ENCODE measurements at regions not wholly inside any gene's neighbourhood (a gene's known extent, or its start where the extent isn't known, plus 50 kb on each side); places are given as distances from the start of the nearest gene placed in this dataset.

DNA sequence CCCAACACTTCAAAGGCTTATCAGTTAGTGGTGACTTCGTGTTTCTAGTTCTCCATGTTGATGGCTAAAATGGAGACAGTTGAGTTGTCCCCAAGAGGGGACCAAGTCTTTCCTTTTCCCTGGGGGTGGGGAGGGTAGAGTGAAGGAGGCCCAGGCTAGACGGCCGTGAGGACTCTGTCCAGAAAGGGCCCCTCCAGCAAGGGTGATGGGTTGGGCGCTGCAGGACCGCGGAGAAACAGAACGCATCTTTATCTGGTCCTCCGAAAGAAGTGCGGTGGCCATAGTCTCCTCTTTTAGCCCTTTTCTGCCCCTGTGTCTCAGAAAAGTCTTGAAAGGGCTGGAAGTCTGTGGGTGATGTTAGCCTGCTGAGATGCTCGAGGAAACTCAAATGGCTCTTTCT, 153.2 kb downstream of the GLI2 start:
- FAIRE-seq = no peak
- DNase-seq (ENCODE audit: insufficient read length, low spot score) = no peak
- no peak for TF ChIP-seq POLR2A (IDR thresholded peaks at IDR 0.05; ENCODE audit: low read depth, low read length)

- no peak for DNase-seq (ENCODE audit: insufficient read length, low spot score)
- FAIRE-seq = no peak
- TF ChIP-seq POLR2AphosphoS5 (IDR thresholded peaks at IDR 0.05; ENCODE audit: low read depth, low read length) = no peak
- no peak for TF ChIP-seq SPI1 (IDR thresholded peaks at IDR 0.05; ENCODE audit: low read depth, low read length)
- no peak for TF ChIP-seq POLR2A (IDR thresholded peaks at IDR 0.05; ENCODE audit: low read depth, low read length)
- TF ChIP-seq PAX5 (IDR thresholded peaks at IDR 0.05; ENCODE audit: insufficient read depth, low read length, severe bottlenecking) = no peak
- no peak for TF ChIP-seq TAF1 (IDR thresholded peaks at IDR 0.05; ENCODE audit: low read depth, low read length)
- TF ChIP-seq POU2F2 (IDR thresholded peaks at IDR 0.05; ENCODE audit: low read depth, low read length) = no peak
Observed at GRCh38 chr2:120889936-120890335, 154.3 kb downstream of the GLI2 start.

DNA sequence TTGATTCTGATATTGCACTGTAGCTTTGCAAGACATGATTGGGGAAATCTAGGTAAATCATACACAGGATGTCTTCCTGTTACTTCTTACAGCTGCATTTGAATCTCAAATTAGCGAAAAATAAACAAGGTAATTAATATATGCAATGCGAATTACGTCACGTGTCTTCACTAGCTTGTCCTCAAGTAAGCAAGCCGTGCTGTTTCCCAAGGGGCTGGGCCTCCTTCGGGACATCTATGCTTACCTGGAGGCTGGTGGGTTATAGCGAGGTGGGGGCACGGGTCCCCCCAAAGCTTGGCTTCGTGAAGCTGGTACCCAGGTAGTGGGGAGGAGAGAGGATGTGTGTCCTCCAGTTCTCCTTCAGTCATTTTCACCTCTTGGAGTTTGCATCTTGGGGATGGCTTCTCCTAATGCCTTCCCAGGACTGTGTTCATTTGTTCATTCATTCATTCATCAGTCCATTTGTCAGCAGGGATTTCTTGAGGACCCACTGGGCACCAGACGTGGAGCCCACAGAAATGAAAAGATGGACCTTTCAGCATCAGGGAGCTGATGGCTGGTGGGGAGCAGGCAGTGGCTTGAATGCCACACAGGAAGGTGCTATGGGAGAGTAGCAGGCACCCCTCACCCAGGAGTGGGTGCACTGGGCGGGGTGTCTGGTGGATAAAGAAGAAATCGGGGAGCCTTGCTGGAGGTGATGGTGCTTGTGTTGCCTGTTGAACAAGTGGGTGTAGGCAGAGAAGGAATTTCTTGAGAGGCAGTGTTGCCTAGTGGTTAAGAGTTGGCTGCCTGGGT, 155.1 kb downstream of the GLI2 start:
- DNase-seq (ENCODE audit: insufficient read length, low spot score) (no peak), FAIRE-seq (no peak)

DNA sequence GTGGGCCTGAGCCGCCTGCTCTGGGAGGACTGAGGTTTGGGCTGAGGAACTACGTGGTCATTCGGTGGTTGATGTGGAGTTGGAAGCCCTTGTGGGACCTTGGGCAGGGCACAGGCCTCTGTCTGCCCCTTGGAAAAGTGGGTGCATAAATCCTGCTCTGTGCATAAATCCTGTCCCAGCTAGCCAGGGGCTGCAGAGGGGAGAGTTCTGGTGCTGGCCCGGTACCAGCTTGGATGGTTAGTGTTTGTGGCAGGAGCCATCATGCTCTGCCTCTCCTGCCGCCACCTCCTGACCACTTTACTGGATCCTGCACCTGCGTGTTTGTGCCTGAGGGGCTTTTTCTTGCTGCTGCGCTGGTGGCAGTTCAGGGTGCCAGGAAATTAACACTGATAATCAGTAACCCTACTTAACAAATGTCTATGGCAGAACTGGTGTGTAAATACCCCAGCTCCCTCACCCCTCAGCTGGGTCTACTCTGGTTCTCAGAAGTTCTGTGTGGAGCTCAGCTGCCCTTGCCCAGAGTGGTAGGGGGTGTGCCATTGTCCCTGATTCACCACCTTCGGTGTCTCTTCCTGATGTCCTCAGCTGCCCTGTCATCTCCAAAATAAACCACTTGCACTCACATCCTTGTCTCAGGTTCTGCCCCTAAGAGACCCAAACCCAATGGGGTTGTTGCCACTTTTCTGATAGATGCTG, 156.8 kb downstream of the GLI2 start:
- DNase-seq (ENCODE audit: insufficient read length, low spot score) = no peak
- TF ChIP-seq POLR2AphosphoS5 (IDR thresholded peaks at IDR 0.05; ENCODE audit: low read depth, low read length) (no peak), TAF1 (IDR thresholded peaks at IDR 0.05; ENCODE audit: low read depth, low read length) (no peak), POU2F2 (IDR thresholded peaks at IDR 0.05; ENCODE audit: low read depth, low read length) (no peak), POLR2A (IDR thresholded peaks at IDR 0.05; ENCODE audit: low read depth, low read length) (no peak), PAX5 (IDR thresholded peaks at IDR 0.05; ENCODE audit: insufficient read depth, low read length, severe bottlenecking) (no peak)
- no peak for FAIRE-seq

More for the DNA sequence above, 155.1 kb downstream of the GLI2 start:
- TF ChIP-seq POLR2A (IDR thresholded peaks at IDR 0.05; ENCODE audit: low read depth, low read length) (no peak), POLR2AphosphoS5 (IDR thresholded peaks at IDR 0.05; ENCODE audit: low read depth, low read length) (no peak), TAF1 (IDR thresholded peaks at IDR 0.05; ENCODE audit: low read depth, low read length) (no peak), PAX5 (IDR thresholded peaks at IDR 0.05; ENCODE audit: insufficient read depth, low read length, severe bottlenecking) (no peak), SPI1 (IDR thresholded peaks at IDR 0.05; ENCODE audit: low read depth, low read length) (no peak), POU2F2 (IDR thresholded peaks at IDR 0.05; ENCODE audit: low read depth, low read length) (no peak)

- no peak for DNase-seq (ENCODE audit: insufficient read length, low spot score)
- no peak for FAIRE-seq
Observed at GRCh38 chr2:120892967-120893667, 157.4 kb downstream of the GLI2 start.

DNA sequence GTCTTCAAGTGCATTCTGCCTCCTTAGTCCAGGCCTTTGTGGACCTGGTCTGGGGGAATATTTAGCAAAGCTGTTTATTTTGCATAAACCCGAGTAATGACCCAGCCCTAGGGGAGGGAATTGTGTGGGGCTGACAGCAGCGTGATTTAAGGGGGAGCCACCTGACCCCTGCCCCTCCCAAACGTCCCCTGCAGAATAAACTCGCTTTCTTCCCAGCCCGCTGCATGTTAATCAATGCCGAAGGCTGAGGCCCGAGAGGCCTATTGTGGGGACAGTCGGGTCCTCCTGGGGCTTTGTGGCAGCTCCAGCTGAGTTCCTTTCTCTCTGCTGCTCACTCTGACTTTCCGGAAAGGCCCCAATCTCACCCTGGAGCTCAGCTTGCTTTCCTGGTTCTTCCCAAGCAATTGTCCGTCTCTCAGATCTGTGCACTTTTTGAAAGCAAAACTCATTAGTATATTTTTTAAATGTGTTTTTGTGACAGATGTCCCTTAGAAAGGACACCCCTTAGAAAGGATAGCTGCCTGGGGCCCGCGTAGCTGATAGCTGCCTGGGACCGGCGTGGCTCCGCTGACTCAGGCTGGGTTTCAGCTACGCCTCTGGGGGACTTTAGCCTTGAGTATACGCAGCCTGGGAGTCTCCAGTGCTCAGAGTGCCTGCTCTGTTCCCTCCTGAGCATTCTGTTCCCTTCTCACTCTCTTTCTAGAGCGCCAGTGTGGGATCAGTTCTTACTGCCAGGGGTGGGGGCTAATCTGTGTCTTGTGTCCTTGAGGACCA, 158.3 kb downstream of the GLI2 start:
- DNase-seq (ENCODE audit: insufficient read length, low spot score) (no peak), FAIRE-seq (no peak)
- TF ChIP-seq PAX5 (IDR thresholded peaks at IDR 0.05; ENCODE audit: insufficient read depth, low read length, severe bottlenecking) (no peak), POU2F2 (IDR thresholded peaks at IDR 0.05; ENCODE audit: low read depth, low read length) (no peak), POLR2AphosphoS5 (IDR thresholded peaks at IDR 0.05; ENCODE audit: low read depth, low read length) (no peak), TAF1 (IDR thresholded peaks at IDR 0.05; ENCODE audit: low read depth, low read length) (no peak), POLR2A (IDR thresholded peaks at IDR 0.05; ENCODE audit: low read depth, low read length) (no peak), SPI1 (IDR thresholded peaks at IDR 0.05; ENCODE audit: low read depth, low read length) (no peak)

More at GRCh38 chr2:120892967-120893667, 157.4 kb downstream of the GLI2 start:
- no peak for TF ChIP-seq POLR2A (IDR thresholded peaks at IDR 0.05; ENCODE audit: low read depth, low read length)

- FAIRE-seq (no peak), DNase-seq (ENCODE audit: insufficient read length, low spot score) (no peak)
- TF ChIP-seq TAF1 (IDR thresholded peaks at IDR 0.05; ENCODE audit: low read depth, low read length) = no peak
- no peak for TF ChIP-seq POLR2A (IDR thresholded peaks at IDR 0.05; ENCODE audit: low read depth, low read length)
Observed at GRCh38 chr2:120894966-120895365, 159.3 kb downstream of the GLI2 start.

- no peak for DNase-seq (ENCODE audit: insufficient read length, low spot score)
- no peak for TF ChIP-seq POLR2A (IDR thresholded peaks at IDR 0.05; ENCODE audit: low read depth, low read length)
- FAIRE-seq = no peak
Observed at GRCh38 chr2:120896126-120896525, 160.5 kb downstream of the GLI2 start.

GRCh38 chr2:120896901-120897300, 161.2 kb downstream of the GLI2 start:
- TF ChIP-seq TAF1 (IDR thresholded peaks at IDR 0.05; ENCODE audit: low read depth, low read length) = no peak
- no peak for TF ChIP-seq POLR2A (IDR thresholded peaks at IDR 0.05; ENCODE audit: low read depth, low read length)
- no peak for TF ChIP-seq PAX5 (IDR thresholded peaks at IDR 0.05; ENCODE audit: insufficient read depth, low read length, severe bottlenecking)
- no peak for TF ChIP-seq SPI1 (IDR thresholded peaks at IDR 0.05; ENCODE audit: low read depth, low read length)
- no peak for TF ChIP-seq POLR2AphosphoS5 (IDR thresholded peaks at IDR 0.05; ENCODE audit: low read depth, low read length)
- no peak for TF ChIP-seq POU2F2 (IDR thresholded peaks at IDR 0.05; ENCODE audit: low read depth, low read length)
- DNase-seq (ENCODE audit: insufficient read length, low spot score) (no peak), FAIRE-seq (no peak)

- FAIRE-seq (no peak), DNase-seq (ENCODE audit: insufficient read length, low spot score) (no peak)
- no peak for TF ChIP-seq PAX5 (IDR thresholded peaks at IDR 0.05; ENCODE audit: insufficient read depth, low read length, severe bottlenecking)
- TF ChIP-seq POLR2AphosphoS5 (IDR thresholded peaks at IDR 0.05; ENCODE audit: low read depth, low read length) = no peak
- TF ChIP-seq POU2F2 (IDR thresholded peaks at IDR 0.05; ENCODE audit: low read depth, low read length) = no peak
- no peak for TF ChIP-seq TAF1 (IDR thresholded peaks at IDR 0.05; ENCODE audit: low read depth, low read length)
- TF ChIP-seq SPI1 (IDR thresholded peaks at IDR 0.05; ENCODE audit: low read depth, low read length) = no peak
- TF ChIP-seq POLR2A (IDR thresholded peaks at IDR 0.05; ENCODE audit: low read depth, low read length) = no peak
Observed at GRCh38 chr2:120897399-120897798, 161.7 kb downstream of the GLI2 start.
